Hematopoietic multipotent progenitor cell treated with erythropoietin and hydrocortisone succinate and interleukin-3 and kit ligand, for 15 days (in vitro differentiated cells): ENCODE measurements at regions not wholly inside any gene's neighbourhood (a gene's known extent, or its start where the extent isn't known, plus 50 kb on each side); places are given as distances from the start of the nearest gene placed in this dataset.
"Not testable (repeated sequence)": the region's sequence is repeated elsewhere in the genome, so short reads cannot be mapped to it uniquely, and the experiment has no call there.

Experiments
- DNase-seq: peaks from one replicate; pipeline ENCODE4 v3.0.0-alpha.2; 2015; ENCODE audit warnings: low spot score

- DNase-seq: no peak
Measured at GRCh38 chr4:173475751-173476150, 54.3 kb downstream of the HAND2 start.

DNA sequence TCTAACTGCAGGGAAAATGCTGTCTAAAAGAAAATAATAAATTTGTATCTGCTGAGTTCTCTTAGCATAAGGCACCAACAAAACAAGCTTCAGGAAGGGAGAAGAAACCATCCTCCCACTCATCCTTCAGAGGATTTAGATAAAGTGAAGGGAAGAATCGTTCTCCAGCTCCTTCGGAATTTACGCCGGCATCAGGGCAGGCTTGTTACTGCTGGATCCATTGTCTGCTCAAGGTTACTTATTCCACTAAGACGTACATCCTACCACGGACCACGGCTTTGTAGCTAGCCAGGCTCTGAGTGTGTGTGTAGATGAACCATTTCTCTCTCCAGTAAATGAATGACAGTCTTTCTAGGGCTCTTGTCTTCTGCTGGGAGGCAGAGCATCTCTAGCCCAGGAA lies 60.4 kb downstream of the HAND2 start:
- no peak for DNase-seq

GRCh38 chr4:173468314-173468713 lies 61.7 kb downstream of the HAND2 start:
- DNase-seq: no peak

DNA sequence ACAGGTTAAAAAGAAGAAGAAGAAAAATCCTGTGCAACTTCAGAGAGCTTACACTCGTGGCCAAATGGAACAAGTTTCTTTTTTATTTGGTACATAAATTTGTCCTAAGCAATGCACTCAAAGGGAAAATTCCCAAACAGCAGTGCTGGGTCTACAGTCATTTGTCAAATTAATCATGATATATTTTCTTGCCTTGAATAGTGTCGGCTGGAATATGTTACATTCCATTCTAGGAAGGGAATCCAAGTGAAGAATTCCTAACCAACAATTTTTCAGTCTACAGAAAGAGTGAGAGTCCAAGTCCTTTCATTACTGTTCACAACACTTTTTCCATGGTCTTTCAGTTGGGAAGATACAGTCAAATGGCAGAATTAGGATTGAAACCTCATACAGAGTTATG lies 63.9 kb downstream of the HAND2 start:
- no peak for DNase-seq

DNA sequence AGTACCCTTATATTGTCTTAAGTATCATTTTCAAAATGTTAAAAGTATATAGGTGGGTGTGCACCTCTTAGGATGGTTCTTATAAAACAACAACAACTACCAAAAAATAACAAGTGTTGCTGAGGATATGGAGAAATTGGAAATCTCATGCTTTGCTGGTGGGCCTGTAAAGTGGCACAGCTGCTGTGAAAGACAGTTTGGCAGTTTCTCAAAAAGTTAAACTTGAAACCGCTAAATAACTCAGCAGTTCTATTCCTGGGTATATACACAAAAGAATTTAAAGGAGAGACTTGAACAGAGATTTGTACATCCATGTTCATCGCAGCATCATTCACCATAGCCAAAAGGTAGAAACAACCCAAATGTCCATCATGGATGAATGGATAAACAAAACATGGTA lies 65.5 kb downstream of the HAND2 start:
- no peak for DNase-seq

GRCh38 chr4:173463816-173464215 lies 64.9 kb upstream of the SCRG1 start:
- no peak for DNase-seq

GRCh38 chr4:173461170-173461569 lies 62.3 kb upstream of the SCRG1 start:
- peak; percentile 6 for DNase-seq

GRCh38 chr4:173459857-173460256 lies 60.9 kb upstream of the SCRG1 start:
- DNase-seq: no peak

DNA sequence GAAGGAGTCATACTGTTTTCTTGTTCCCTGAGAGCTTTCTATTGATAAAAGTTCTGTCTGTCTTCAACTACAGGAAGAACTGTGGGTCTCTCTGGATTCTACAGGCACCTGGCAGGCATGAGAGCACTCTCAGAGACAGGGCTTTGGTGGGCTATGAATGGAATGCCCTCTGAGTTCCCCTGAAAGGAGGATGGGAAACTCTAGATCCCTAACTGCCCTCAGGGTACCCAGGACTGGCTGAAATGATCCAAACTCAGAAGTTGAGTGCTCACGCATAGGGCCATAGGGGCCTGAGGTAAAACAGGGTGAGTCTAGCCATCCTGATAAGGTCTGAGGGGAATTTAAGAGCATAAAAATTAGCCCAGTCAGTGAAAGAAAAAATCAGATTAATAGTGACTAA lies 59.0 kb upstream of the SCRG1 start:
- DNase-seq: no peak

- not testable (repeated sequence) for DNase-seq
Measured at GRCh38 chr4:173451435-173451834, 52.5 kb upstream of the SCRG1 start.

DNA sequence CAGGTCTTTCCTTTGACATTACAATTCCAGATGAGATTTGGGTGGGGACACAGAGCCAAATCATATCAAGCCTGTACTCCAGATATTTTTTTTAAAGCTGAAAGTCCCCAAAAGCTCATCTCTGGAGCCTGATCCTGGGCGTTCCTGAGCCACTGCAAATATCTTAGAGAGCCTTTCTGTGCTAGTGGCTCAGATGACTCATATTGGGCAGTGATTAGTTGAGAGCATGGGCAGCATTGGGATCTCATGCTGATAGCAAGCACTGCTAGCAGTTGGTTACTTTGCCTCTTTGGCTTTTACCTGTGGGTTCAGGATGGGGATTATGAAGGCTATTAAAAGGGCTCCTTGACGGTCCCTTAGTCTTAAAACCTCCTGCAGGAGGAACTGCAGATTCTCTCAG lies 51.4 kb upstream of the SCRG1 start:
- no peak for DNase-seq

DNA sequence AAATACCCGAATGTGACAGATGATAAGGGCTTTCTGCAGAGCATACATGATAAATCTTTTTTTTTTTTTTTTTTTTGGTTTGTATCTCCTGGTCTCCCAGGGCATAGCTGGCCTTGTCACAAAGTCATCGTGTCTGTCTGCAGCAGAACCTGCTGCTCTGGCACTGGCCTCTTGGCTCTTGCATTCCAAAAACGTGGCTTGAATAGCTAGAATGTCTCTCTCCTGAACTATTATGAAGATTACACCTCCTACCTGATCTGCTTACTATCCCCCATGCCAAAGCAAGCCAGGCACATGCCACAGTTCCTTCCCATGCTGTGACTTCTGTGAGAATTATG lies 50.4 kb upstream of the SCRG1 start:
- no peak for DNase-seq

GRCh38 chr4:173448608-173449379 lies 49.9 kb upstream of the SCRG1 start:
- DNase-seq: no peak
